Peyer's patch (tissue), 4 donors: ENCODE measurements at regions not wholly inside any gene's neighbourhood (a gene's known extent, or its start where the extent isn't known, plus 50 kb on each side); places are given as distances from the start of the nearest gene placed in this dataset.

Experiments
- POLR2A ChIP-seq, 2 donors: fragments of 450-650 bp; IDR thresholded peaks; one replicate each; pipeline ENCODE4 v1.5.1; 2017; ENCODE audit warnings: antibody characterized with exemption in 2 of 2, mild to moderate bottlenecking in 2 of 2, moderate library complexity in 2 of 2
- TF ChIP-seq, protein P1 (sequence below), 6 experiments: fragments of 450-650 bp in 4 of 6; fragments of 200-600 bp in 2 of 6; sonication (generic) in 1 of 6; IDR thresholded peaks; one replicate each; pipeline ENCODE4 v1.5.1; 2017 to 2019; ENCODE audit warnings: antibody characterized with exemption in 6 of 6, mild to moderate bottlenecking in 3 of 6, moderate library complexity in 1 of 6

DNA sequence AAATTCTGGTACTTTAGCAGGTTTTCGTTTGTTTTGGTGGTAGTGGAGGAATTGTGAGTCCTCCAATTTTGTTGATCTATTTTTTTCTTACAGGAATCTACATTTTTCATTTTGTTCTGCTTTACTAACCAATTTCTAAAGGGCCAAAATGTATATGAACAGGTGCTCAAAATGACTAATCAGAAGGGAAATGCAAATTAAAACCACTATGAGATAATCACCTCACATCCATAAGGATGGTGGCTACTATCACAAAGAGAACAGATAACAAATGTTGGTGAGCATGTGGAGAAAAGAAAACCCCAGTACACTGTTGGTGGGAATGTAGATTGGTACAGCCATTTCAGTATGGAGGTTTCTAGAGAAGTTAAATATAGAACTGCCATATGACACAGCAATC lies 134.2 kb downstream of the LMO4 start:
- TF ChIP-seq, protein P1, sequence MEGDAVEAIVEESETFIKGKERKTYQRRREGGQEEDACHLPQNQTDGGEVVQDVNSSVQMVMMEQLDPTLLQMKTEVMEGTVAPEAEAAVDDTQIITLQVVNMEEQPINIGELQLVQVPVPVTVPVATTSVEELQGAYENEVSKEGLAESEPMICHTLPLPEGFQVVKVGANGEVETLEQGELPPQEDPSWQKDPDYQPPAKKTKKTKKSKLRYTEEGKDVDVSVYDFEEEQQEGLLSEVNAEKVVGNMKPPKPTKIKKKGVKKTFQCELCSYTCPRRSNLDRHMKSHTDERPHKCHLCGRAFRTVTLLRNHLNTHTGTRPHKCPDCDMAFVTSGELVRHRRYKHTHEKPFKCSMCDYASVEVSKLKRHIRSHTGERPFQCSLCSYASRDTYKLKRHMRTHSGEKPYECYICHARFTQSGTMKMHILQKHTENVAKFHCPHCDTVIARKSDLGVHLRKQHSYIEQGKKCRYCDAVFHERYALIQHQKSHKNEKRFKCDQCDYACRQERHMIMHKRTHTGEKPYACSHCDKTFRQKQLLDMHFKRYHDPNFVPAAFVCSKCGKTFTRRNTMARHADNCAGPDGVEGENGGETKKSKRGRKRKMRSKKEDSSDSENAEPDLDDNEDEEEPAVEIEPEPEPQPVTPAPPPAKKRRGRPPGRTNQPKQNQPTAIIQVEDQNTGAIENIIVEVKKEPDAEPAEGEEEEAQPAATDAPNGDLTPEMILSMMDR (IDR thresholded peaks at IDR 0.05) = no peak
- TF ChIP-seq POLR2A (IDR thresholded peaks at IDR 0.05) = no peak
